GM23338 (cell line): ENCODE measurements at regions not wholly inside any gene's neighbourhood (a gene's known extent, or its start where the extent isn't known, plus 50 kb on each side); places are given as distances from the start of the nearest gene placed in this dataset.

Source experiments
- ATAC-seq: fragments of 200-7000 bp; cut with Tn5 transposase; 3 replicates; pipeline ENCODE4 v1.9.1; 2020
- DNase-seq: peaks from one replicate; pipeline ENCODE4 v3.0.0-alpha.2; 2015; ENCODE audit warnings: low spot score
- H2AFZ ChIP-seq: fragments of 200-600 bp; sonication (generic); 2 replicates; pipeline ENCODE4 v1.8.0; 2016; ENCODE audit warnings: antibody characterized with exemption, mild to moderate bottlenecking, moderate library complexity
- H3F3A ChIP-seq: fragments of 200-600 bp; sonication (generic); replicated peaks from 2 replicates; pipeline ENCODE4 v1.8.0; 2017; ENCODE audit warnings: antibody characterized with exemption, mixed run types, low read depth
- H3K27ac ChIP-seq: fragments of 200-600 bp; sonication (generic); 2 replicates; pipeline ENCODE4 v1.6.1; 2016; ENCODE audit warnings: low read depth
- H3K27me3 ChIP-seq: fragments of 200-600 bp; sonication (generic); 2 replicates; pipeline ENCODE4 v1.8.0; 2016; ENCODE audit warnings: mild to moderate bottlenecking, mixed run types, moderate library complexity; ENCODE audit not compliant: insufficient read depth
- H3K36me3 ChIP-seq: fragments of 200-600 bp; sonication (generic); 2 replicates; pipeline ENCODE4 v1.8.0; 2016; ENCODE audit warnings: mild to moderate bottlenecking; ENCODE audit not compliant: insufficient read depth
- H3K4me1 ChIP-seq: fragments of 200-600 bp; sonication (generic); 2 replicates; pipeline ENCODE4 v1.8.0; 2016; ENCODE audit warnings: mild to moderate bottlenecking, moderate library complexity; ENCODE audit not compliant: insufficient read depth
- H3K4me2 ChIP-seq: fragments of 200-600 bp; sonication (generic); 2 replicates; pipeline ENCODE4 v1.7.1; 2017; ENCODE audit warnings: mixed run types
- H3K4me3 ChIP-seq: fragments of 200-600 bp; sonication (generic); 2 replicates; pipeline ENCODE4 v1.6.1; 2016; ENCODE audit warnings: mixed run types
- H3K79me2 ChIP-seq: fragments of 200-600 bp; sonication (generic); replicated peaks from 2 replicates; pipeline ENCODE4 v1.8.0; 2017; ENCODE audit warnings: mild to moderate bottlenecking; ENCODE audit not compliant: insufficient read depth
- H3K9me2 ChIP-seq: fragments of 200-600 bp; sonication (generic); 2 replicates; pipeline ENCODE4 v1.8.0; 2017; ENCODE audit not compliant: insufficient read depth
- H4K20me1 ChIP-seq: fragments of 200-600 bp; sonication (generic); replicated peaks from 2 replicates; pipeline ENCODE4 v1.8.0; 2017; ENCODE audit warnings: mild to moderate bottlenecking; ENCODE audit not compliant: insufficient read depth
- H3K27ac Mint-ChIP-seq: 2 replicates; pipeline ENCODE4 v1.8.0; 2020; ENCODE audit warnings: inconsistent platforms, mild to moderate bottlenecking, moderate library complexity, mixed read lengths
- H3K27me3 Mint-ChIP-seq: 3 replicates; pipeline ENCODE4 v1.8.0; 2022; ENCODE audit warnings: low read depth, mild to moderate bottlenecking, moderate library complexity, mixed read lengths, inconsistent platforms; ENCODE audit not compliant: insufficient read depth, poor library complexity
- H3K36me3 Mint-ChIP-seq: 3 replicates; pipeline ENCODE4 v1.8.0; 2021; ENCODE audit warnings: low read depth, mild to moderate bottlenecking, inconsistent platforms, moderate library complexity, mixed read lengths
- H3K4me1 Mint-ChIP-seq: 3 replicates; pipeline ENCODE4 v1.8.0; 2020; ENCODE audit warnings: mild to moderate bottlenecking, inconsistent platforms, mixed read lengths
- H3K4me3 Mint-ChIP-seq: 3 replicates; pipeline ENCODE4 v1.8.0; 2021; ENCODE audit warnings: moderate library complexity, mild to moderate bottlenecking, inconsistent platforms, mixed read lengths
- H3K9me3 Mint-ChIP-seq: 3 replicates; pipeline ENCODE4 v1.8.0; 2020; ENCODE audit warnings: moderate library complexity, mild to moderate bottlenecking, inconsistent platforms, mixed read lengths
- CREB1 ChIP-seq: fragments of 250-450 bp; sonication (Bioruptor Pico); IDR thresholded peaks from 2 replicates; pipeline ENCODE4 v1.5.0; 2020; ENCODE audit warnings: low read depth, mild to moderate bottlenecking, moderate library complexity
- EZH2 ChIP-seq: fragments of 200-600 bp; sonication (generic); IDR thresholded peaks from one replicate; pipeline ENCODE4 v1.8.0; 2017; ENCODE audit warnings: antibody characterized with exemption, mild to moderate bottlenecking, low read depth; ENCODE audit not compliant: unreplicated experiment
- EZH2phosphoT487 ChIP-seq: fragments of 200-600 bp; sonication (generic); IDR thresholded peaks from one replicate; pipeline ENCODE4 v1.8.1; 2018; ENCODE audit warnings: antibody characterized with exemption; ENCODE audit not compliant: unreplicated experiment
- JUNB ChIP-seq: IDR thresholded peaks from one replicate; pipeline ENCODE4 v1.6.1; 2016; ENCODE audit warnings: antibody characterized with exemption; ENCODE audit not compliant: unreplicated experiment
- NANOG ChIP-seq: IDR thresholded peaks from 2 replicates; pipeline ENCODE4 v1.6.1; 2016; ENCODE audit warnings: antibody characterized with exemption, borderline replicate concordance
- POLR2AphosphoS5 ChIP-seq: IDR thresholded peaks from 2 replicates; pipeline ENCODE4 v1.6.1; 2016; ENCODE audit warnings: antibody characterized with exemption, low read depth
- STAT1 ChIP-seq: IDR thresholded peaks from one replicate; pipeline ENCODE4 v1.6.1; 2016; ENCODE audit warnings: antibody characterized with exemption; ENCODE audit not compliant: unreplicated experiment
- ZNF114 ChIP-seq: fragments of 250-450 bp; sonication (Bioruptor Pico); IDR thresholded peaks from 2 replicates; pipeline ENCODE4 v1.5.0; 2020; ENCODE audit warnings: mild to moderate bottlenecking, moderate library complexity
- ZNF331 ChIP-seq: fragments of 250-450 bp; sonication (Bioruptor Pico); IDR thresholded peaks from 2 replicates; pipeline ENCODE4 v1.5.0; 2020; ENCODE audit warnings: low read depth, mild to moderate bottlenecking, moderate library complexity
- TF ChIP-seq, protein P1 (sequence below): IDR thresholded peaks from one replicate; pipeline ENCODE4 v1.6.1; 2018; ENCODE audit warnings: antibody characterized with exemption; ENCODE audit not compliant: unreplicated experiment
- TF ChIP-seq, protein P2 (sequence below): fragments of 250-450 bp; sonication (Bioruptor Pico); IDR thresholded peaks from 2 replicates; pipeline ENCODE4 v1.5.0; 2020; ENCODE audit warnings: mild to moderate bottlenecking, moderate library complexity
- TF ChIP-seq, protein P3 (sequence below): IDR thresholded peaks from 2 replicates; pipeline ENCODE4 v1.6.1; 2016; ENCODE audit warnings: antibody characterized with exemption

- TF ChIP-seq, protein P1, sequence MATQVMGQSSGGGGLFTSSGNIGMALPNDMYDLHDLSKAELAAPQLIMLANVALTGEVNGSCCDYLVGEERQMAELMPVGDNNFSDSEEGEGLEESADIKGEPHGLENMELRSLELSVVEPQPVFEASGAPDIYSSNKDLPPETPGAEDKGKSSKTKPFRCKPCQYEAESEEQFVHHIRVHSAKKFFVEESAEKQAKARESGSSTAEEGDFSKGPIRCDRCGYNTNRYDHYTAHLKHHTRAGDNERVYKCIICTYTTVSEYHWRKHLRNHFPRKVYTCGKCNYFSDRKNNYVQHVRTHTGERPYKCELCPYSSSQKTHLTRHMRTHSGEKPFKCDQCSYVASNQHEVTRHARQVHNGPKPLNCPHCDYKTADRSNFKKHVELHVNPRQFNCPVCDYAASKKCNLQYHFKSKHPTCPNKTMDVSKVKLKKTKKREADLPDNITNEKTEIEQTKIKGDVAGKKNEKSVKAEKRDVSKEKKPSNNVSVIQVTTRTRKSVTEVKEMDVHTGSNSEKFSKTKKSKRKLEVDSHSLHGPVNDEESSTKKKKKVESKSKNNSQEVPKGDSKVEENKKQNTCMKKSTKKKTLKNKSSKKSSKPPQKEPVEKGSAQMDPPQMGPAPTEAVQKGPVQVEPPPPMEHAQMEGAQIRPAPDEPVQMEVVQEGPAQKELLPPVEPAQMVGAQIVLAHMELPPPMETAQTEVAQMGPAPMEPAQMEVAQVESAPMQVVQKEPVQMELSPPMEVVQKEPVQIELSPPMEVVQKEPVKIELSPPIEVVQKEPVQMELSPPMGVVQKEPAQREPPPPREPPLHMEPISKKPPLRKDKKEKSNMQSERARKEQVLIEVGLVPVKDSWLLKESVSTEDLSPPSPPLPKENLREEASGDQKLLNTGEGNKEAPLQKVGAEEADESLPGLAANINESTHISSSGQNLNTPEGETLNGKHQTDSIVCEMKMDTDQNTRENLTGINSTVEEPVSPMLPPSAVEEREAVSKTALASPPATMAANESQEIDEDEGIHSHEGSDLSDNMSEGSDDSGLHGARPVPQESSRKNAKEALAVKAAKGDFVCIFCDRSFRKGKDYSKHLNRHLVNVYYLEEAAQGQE, result no peak
- TF ChIP-seq POLR2AphosphoS5, result no peak
- TF ChIP-seq STAT1, result no peak
- TF ChIP-seq ZNF331 (CRISPR knock-in tag), result no peak
- no peak for TF ChIP-seq ZNF114 (CRISPR knock-in tag)
- TF ChIP-seq CREB1 (CRISPR knock-in tag), result no peak
- TF ChIP-seq EZH2phosphoT487, result no peak
Measured at GRCh38 chr4:67130411-67130810, 414.9 kb downstream of the CENPC start (continued).

- Mint-ChIP-seq H3K9me3 (no peaks in the 10 kb centered on the region), H3K4me3 (no peak overlapping the region), H3K4me1 (peaks cover 3% of the 10 kb centered on the region; the same call in 1 of the 3 replicates), H3K36me3 (no peaks in the 10 kb centered on the region), H3K27ac (no peak overlapping the region), H3K27me3 (no peaks in the 10 kb centered on the region)
- ATAC-seq, result no peak
- Histone ChIP-seq H3K27ac (no peak overlapping the region), H3K27me3 (no peaks in the 10 kb centered on the region), H3K4me1 (no peaks in the 10 kb centered on the region), H3K4me3 (no peak overlapping the region), H2AFZ (no peak overlapping the region), H4K20me1 (no peaks in the 10 kb centered on the region), H3K9me2 (no peaks in the 10 kb centered on the region), H3K79me2 (no peaks in the 10 kb centered on the region), H3F3A (no peaks in the 10 kb centered on the region), H3K36me3 (no peaks in the 10 kb centered on the region), H3K4me2 (no peak overlapping the region)
- DNase-seq, result no peak
- TF ChIP-seq ZNF114 (CRISPR knock-in tag) (no peak), JUNB (no peak), ZNF331 (CRISPR knock-in tag) (no peak), EZH2 (no peak), NANOG (no peak)
- TF ChIP-seq, protein P2, sequence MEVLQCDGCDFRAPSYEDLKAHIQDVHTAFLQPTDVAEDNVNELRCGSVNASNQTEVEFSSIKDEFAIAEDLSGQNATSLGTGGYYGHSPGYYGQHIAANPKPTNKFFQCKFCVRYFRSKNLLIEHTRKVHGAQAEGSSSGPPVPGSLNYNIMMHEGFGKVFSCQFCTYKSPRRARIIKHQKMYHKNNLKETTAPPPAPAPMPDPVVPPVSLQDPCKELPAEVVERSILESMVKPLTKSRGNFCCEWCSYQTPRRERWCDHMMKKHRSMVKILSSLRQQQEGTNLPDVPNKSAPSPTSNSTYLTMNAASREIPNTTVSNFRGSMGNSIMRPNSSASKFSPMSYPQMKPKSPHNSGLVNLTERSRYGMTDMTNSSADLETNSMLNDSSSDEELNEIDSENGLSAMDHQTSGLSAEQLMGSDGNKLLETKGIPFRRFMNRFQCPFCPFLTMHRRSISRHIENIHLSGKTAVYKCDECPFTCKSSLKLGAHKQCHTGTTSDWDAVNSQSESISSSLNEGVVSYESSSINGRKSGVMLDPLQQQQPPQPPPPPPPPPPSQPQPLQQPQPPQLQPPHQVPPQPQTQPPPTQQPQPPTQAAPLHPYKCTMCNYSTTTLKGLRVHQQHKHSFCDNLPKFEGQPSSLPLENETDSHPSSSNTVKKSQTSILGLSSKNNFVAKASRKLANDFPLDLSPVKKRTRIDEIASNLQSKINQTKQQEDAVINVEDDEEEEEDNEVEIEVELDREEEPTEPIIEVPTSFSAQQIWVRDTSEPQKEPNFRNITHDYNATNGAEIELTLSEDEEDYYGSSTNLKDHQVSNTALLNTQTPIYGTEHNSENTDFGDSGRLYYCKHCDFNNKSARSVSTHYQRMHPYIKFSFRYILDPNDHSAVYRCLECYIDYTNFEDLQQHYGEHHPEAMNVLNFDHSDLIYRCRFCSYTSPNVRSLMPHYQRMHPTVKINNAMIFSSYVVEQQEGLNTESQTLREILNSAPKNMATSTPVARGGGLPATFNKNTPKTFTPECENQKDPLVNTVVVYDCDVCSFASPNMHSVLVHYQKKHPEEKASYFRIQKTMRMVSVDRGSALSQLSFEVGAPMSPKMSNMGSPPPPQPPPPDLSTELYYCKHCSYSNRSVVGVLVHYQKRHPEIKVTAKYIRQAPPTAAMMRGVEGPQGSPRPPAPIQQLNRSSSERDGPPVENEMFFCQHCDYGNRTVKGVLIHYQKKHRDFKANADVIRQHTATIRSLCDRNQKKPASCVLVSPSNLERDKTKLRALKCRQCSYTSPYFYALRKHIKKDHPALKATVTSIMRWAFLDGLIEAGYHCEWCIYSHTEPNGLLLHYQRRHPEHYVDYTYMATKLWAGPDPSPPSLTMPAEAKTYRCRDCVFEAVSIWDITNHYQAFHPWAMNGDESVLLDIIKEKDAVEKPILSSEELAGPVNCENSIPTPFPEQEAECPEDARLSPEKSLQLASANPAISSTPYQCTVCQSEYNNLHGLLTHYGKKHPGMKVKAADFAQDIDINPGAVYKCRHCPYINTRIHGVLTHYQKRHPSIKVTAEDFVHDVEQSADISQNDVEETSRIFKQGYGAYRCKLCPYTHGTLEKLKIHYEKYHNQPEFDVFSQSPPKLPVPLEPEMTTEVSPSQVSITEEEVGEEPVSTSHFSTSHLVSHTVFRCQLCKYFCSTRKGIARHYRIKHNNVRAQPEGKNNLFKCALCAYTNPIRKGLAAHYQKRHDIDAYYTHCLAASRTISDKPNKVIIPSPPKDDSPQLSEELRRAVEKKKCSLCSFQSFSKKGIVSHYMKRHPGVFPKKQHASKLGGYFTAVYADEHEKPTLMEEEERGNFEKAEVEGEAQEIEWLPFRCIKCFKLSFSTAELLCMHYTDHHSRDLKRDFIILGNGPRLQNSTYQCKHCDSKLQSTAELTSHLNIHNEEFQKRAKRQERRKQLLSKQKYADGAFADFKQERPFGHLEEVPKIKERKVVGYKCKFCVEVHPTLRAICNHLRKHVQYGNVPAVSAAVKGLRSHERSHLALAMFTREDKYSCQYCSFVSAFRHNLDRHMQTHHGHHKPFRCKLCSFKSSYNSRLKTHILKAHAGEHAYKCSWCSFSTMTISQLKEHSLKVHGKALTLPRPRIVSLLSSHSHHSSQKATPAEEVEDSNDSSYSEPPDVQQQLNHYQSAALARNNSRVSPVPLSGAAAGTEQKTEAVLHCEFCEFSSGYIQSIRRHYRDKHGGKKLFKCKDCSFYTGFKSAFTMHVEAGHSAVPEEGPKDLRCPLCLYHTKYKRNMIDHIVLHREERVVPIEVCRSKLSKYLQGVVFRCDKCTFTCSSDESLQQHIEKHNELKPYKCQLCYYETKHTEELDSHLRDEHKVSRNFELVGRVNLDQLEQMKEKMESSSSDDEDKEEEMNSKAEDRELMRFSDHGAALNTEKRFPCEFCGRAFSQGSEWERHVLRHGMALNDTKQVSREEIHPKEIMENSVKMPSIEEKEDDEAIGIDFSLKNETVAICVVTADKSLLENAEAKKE (CRISPR knock-in tag), result no peak
- TF ChIP-seq, protein P1, result no peak
- TF ChIP-seq, protein P3, sequence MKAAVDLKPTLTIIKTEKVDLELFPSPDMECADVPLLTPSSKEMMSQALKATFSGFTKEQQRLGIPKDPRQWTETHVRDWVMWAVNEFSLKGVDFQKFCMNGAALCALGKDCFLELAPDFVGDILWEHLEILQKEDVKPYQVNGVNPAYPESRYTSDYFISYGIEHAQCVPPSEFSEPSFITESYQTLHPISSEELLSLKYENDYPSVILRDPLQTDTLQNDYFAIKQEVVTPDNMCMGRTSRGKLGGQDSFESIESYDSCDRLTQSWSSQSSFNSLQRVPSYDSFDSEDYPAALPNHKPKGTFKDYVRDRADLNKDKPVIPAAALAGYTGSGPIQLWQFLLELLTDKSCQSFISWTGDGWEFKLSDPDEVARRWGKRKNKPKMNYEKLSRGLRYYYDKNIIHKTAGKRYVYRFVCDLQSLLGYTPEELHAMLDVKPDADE, result no peak
Measured at GRCh38 chr4:67126570-67126969, 418.7 kb downstream of the CENPC start.
